CD8-positive, alpha-beta memory T cell (primary cell): ENCODE measurements at regions not wholly inside any gene's neighbourhood (a gene's known extent, or its start where the extent isn't known, plus 50 kb on each side); places are given as distances from the start of the nearest gene placed in this dataset.
"Not testable (repeated sequence)": the region's sequence is repeated elsewhere in the genome, so short reads cannot be mapped to it uniquely, and the experiment has no call there.

Source experiments
- CTCF ChIA-PET: fragments of 350-600 bp; sonication (Branson Sonifier 250); formaldehyde crosslinking; loops from one replicate; lab custom pipeline; 2021; ENCODE audit warnings: antibody characterized with exemption; lab: Charles Lee
- POLR2A ChIA-PET: fragments of 350-600 bp; sonication (Branson Sonifier 250); formaldehyde crosslinking; loops from one replicate; lab custom pipeline; 2021; ENCODE audit warnings: antibody characterized with exemption; lab: Charles Lee
- DNase-seq, 5 donors: peaks; one replicate each; pipeline versions ENCODE4 v3.0.0 to v3.0.0-alpha.2; 2020 to 2022; ENCODE audit warnings: mixed read lengths in 1 of 5
- H3K27ac ChIP-seq: one replicate; pipeline ENCODE4 v1.7.0; 2013; ENCODE audit warnings: low read depth, mild to moderate bottlenecking, low read length, moderate library complexity
- H3K27me3 ChIP-seq: 2 replicates; pipeline ENCODE4 v1.7.0; 2013; ENCODE audit warnings: low read length, mild to moderate bottlenecking; ENCODE audit not compliant: insufficient read depth, poor library complexity, severe bottlenecking
- H3K36me3 ChIP-seq: 2 replicates; pipeline ENCODE4 v1.7.0; 2013; ENCODE audit warnings: mild to moderate bottlenecking, low read length, moderate library complexity; ENCODE audit not compliant: insufficient read depth
- H3K4me1 ChIP-seq: 2 replicates; pipeline ENCODE4 v1.7.0; 2013; ENCODE audit warnings: mild to moderate bottlenecking, low read length, moderate library complexity; ENCODE audit not compliant: insufficient read depth
- H3K4me3 ChIP-seq: 2 replicates; pipeline ENCODE4 v1.7.0; 2013; ENCODE audit warnings: mild to moderate bottlenecking, low read length
- H3K9me3 ChIP-seq: 2 replicates; pipeline ENCODE4 v1.7.0; 2013; ENCODE audit warnings: mild to moderate bottlenecking, low read length
- H3K27ac Mint-ChIP-seq, 8 donors: one replicate each; pipeline ENCODE4 v1.8.0; 2020 to 2021; ENCODE audit warnings: mixed read lengths in 8 of 8, mild to moderate bottlenecking in 6 of 8, inconsistent platforms in 3 of 8, moderate library complexity in 3 of 8
- H3K27me3 Mint-ChIP-seq, 2 donors: one replicate each; pipeline ENCODE4 v1.8.0; 2020 to 2021; ENCODE audit warnings: mixed read lengths in 2 of 2, mild to moderate bottlenecking in 1 of 2, moderate library complexity in 1 of 2
- H3K36me3 Mint-ChIP-seq, 3 donors: one replicate each; pipeline ENCODE4 v1.8.0; 2020 to 2021; ENCODE audit warnings: mixed read lengths in 3 of 3, inconsistent platforms in 1 of 3, mild to moderate bottlenecking in 1 of 3
- H3K4me1 Mint-ChIP-seq, 3 donors: one replicate each; pipeline ENCODE4 v1.8.0; 2020 to 2021; ENCODE audit warnings: mixed read lengths in 3 of 3, inconsistent platforms in 1 of 3, mild to moderate bottlenecking in 1 of 3
- H3K4me3 Mint-ChIP-seq, 7 donors: one replicate each; pipeline ENCODE4 v1.8.0; 2020 to 2021; ENCODE audit warnings: mixed read lengths in 7 of 7, mild to moderate bottlenecking in 6 of 7, moderate library complexity in 4 of 7, inconsistent platforms in 2 of 7
- H3K9me3 Mint-ChIP-seq, 5 donors: one replicate each; pipeline ENCODE4 v1.8.0; 2020 to 2022; ENCODE audit warnings: mixed read lengths in 5 of 5, mild to moderate bottlenecking in 3 of 5, moderate library complexity in 2 of 5, inconsistent platforms in 1 of 5

GRCh38 chr2:20499387-20499786 lies 52.5 kb downstream of the RHOB start:
- H3K27ac Mint-ChIP-seq, result no peak overlapping the region
- POLR2A ChIA-PET, result no interaction called here
- no peak overlapping the region for H3K4me3 Mint-ChIP-seq
- Histone ChIP-seq H3K9me3 (no peaks in the 10 kb centered on the region), H3K4me1 (no peaks in the 10 kb centered on the region), H3K27ac (no peak overlapping the region), H3K27me3 (no peaks in the 10 kb centered on the region), H3K4me3 (no peak overlapping the region), H3K36me3 (no peaks in the 10 kb centered on the region)
- no peaks in the 10 kb centered on the region for H3K36me3 Mint-ChIP-seq
- CTCF ChIA-PET, result interaction anchor here (0.8 kb wide), 1 partner anchor 28 kb away, joined by 3 read pairs; no protein-coding TSS in a partner anchor
- peaks cover 6 to 9% of the 10 kb centered on the region in 2 donors for H3K27me3 Mint-ChIP-seq
- no peaks in the 10 kb centered on the region for H3K4me1 Mint-ChIP-seq
- no peaks in the 10 kb centered on the region for H3K9me3 Mint-ChIP-seq
- DNase-seq, result no peak

GRCh38 chr2:20501974-20502373 lies 55.1 kb downstream of the RHOB start:
- CTCF ChIA-PET, result no interaction called here
- H3K9me3 Mint-ChIP-seq, result no peaks in the 10 kb centered on the region
- H3K9me3 ChIP-seq, result no peaks in the 10 kb centered on the region
- no peaks in the 10 kb centered on the region for H3K36me3 ChIP-seq
- H3K27me3 ChIP-seq, result no peaks in the 10 kb centered on the region
- H3K4me1 Mint-ChIP-seq, result no peaks in the 10 kb centered on the region
- H3K36me3 Mint-ChIP-seq, result no peaks in the 10 kb centered on the region
- no peaks in the 10 kb centered on the region for H3K4me1 ChIP-seq
- no peak overlapping the region for H3K27ac Mint-ChIP-seq
- no peak for DNase-seq
- H3K27ac ChIP-seq, result no peak overlapping the region
- POLR2A ChIA-PET, result no interaction called here
- H3K4me3 Mint-ChIP-seq, result no peak overlapping the region
- H3K4me3 ChIP-seq, result no peak overlapping the region
- peaks cover 6 to 14% of the 10 kb centered on the region in 2 donors for H3K27me3 Mint-ChIP-seq

GRCh38 chr2:20502496-20502895 lies 55.6 kb downstream of the RHOB start:
- H3K4me3 Mint-ChIP-seq, H3K9me3 Mint-ChIP-seq, H3K4me1 ChIP-seq, H3K27ac Mint-ChIP-seq, H3K4me3 ChIP-seq, H3K36me3 ChIP-seq, H3K36me3 Mint-ChIP-seq, H3K9me3 ChIP-seq, CTCF ChIA-PET, H3K27ac ChIP-seq, H3K27me3 ChIP-seq, POLR2A ChIA-PET, H3K4me1 Mint-ChIP-seq, DNase-seq: not testable (repeated sequence)
- peaks cover 6 to 14% of the 10 kb centered on the region in 2 donors for H3K27me3 Mint-ChIP-seq

- CTCF ChIA-PET, result no interaction called here
Measured at GRCh38 chr2:20504174-20504573, 57.3 kb downstream of the RHOB start.

GRCh38 chr2:20506201-20506685 lies 59.4 kb downstream of the RHOB start:
- Mint-ChIP-seq H3K9me3 (no peaks in the 10 kb centered on the region), H3K36me3 (no peaks in the 10 kb centered on the region), H3K4me1 (no peaks in the 10 kb centered on the region), H3K4me3 (no peak overlapping the region), H3K27me3 (peaks cover 1 to 4% of the 10 kb centered on the region in 2 donors), H3K27ac (no peak overlapping the region)
- Histone ChIP-seq H3K4me1 (no peaks in the 10 kb centered on the region), H3K27ac (no peak overlapping the region), H3K9me3 (no peaks in the 10 kb centered on the region), H3K4me3 (no peak overlapping the region), H3K27me3 (no peaks in the 10 kb centered on the region), H3K36me3 (no peaks in the 10 kb centered on the region)
- CTCF ChIA-PET, result no interaction called here
- DNase-seq, result no peak
- POLR2A ChIA-PET, result no interaction called here

More at GRCh38 chr2:20504174-20504573, 57.3 kb downstream of the RHOB start:
- H3K9me3 Mint-ChIP-seq, result no peaks in the 10 kb centered on the region
- no peak overlapping the region for H3K4me3 Mint-ChIP-seq
- H3K9me3 ChIP-seq, result no peaks in the 10 kb centered on the region
- no peaks in the 10 kb centered on the region for H3K4me1 Mint-ChIP-seq
- no peaks in the 10 kb centered on the region for H3K36me3 ChIP-seq
- H3K27ac Mint-ChIP-seq, result no peak overlapping the region
- no peaks in the 10 kb centered on the region for H3K27me3 ChIP-seq
- H3K4me3 ChIP-seq, result no peak overlapping the region
- no peaks in the 10 kb centered on the region for H3K36me3 Mint-ChIP-seq
- H3K27me3 Mint-ChIP-seq, result peaks cover 5 to 12% of the 10 kb centered on the region in 2 donors
- POLR2A ChIA-PET, result no interaction called here
- no peak for DNase-seq
- H3K4me1 ChIP-seq, result no peaks in the 10 kb centered on the region
- H3K27ac ChIP-seq, result no peak overlapping the region

GRCh38 chr2:20507166-20507692 lies 60.4 kb downstream of the RHOB start:
- H3K36me3 Mint-ChIP-seq, result no peaks in the 10 kb centered on the region
- no peaks in the 10 kb centered on the region for H3K4me1 Mint-ChIP-seq
- peaks cover 3 to 4% of the 10 kb centered on the region in 2 donors for H3K27me3 Mint-ChIP-seq
- no peaks in the 10 kb centered on the region for H3K9me3 ChIP-seq
- CTCF ChIA-PET, result no interaction called here
- H3K27ac ChIP-seq, result no peak overlapping the region
- no peaks in the 10 kb centered on the region for H3K27me3 ChIP-seq
- POLR2A ChIA-PET, result no interaction called here
- peak overlapping the region in 1 of 8 donors; percentile 25 for H3K27ac Mint-ChIP-seq
- no peaks in the 10 kb centered on the region for H3K9me3 Mint-ChIP-seq
- H3K4me3 Mint-ChIP-seq, result no peak overlapping the region
- no peaks in the 10 kb centered on the region for H3K36me3 ChIP-seq
- DNase-seq, result no peak
- H3K4me1 ChIP-seq, result no peaks in the 10 kb centered on the region
- no peak overlapping the region for H3K4me3 ChIP-seq

- H3K4me1 Mint-ChIP-seq, result no peaks in the 10 kb centered on the region
- no peaks in the 10 kb centered on the region for H3K36me3 Mint-ChIP-seq
- Histone ChIP-seq H3K4me3 (no peak overlapping the region), H3K4me1 (no peaks in the 10 kb centered on the region), H3K9me3 (no peaks in the 10 kb centered on the region), H3K36me3 (no peaks in the 10 kb centered on the region), H3K27me3 (no peaks in the 10 kb centered on the region), H3K27ac (no peak overlapping the region)
- H3K27me3 Mint-ChIP-seq, result peaks cover 3 to 4% of the 10 kb centered on the region in 2 donors
- no peaks in the 10 kb centered on the region for H3K9me3 Mint-ChIP-seq
- no peak for DNase-seq
- ChIA-PET CTCF (no interaction called here), POLR2A (no interaction called here)
- H3K4me3 Mint-ChIP-seq, result no peak overlapping the region
- H3K27ac Mint-ChIP-seq, result no peak overlapping the region
Measured at GRCh38 chr2:20507711-20508110, 60.8 kb downstream of the RHOB start.

GRCh38 chr2:20509301-20509769 lies 62.5 kb downstream of the RHOB start:
- H3K36me3 Mint-ChIP-seq, result no peaks in the 10 kb centered on the region
- POLR2A ChIA-PET, result no interaction called here
- Histone ChIP-seq H3K4me3 (no peak overlapping the region), H3K27me3 (no peaks in the 10 kb centered on the region), H3K9me3 (no peaks in the 10 kb centered on the region), H3K27ac (no peak overlapping the region), H3K36me3 (no peaks in the 10 kb centered on the region), H3K4me1 (no peaks in the 10 kb centered on the region)
- DNase-seq, result no peak
- CTCF ChIA-PET, result no interaction called here
- H3K27ac Mint-ChIP-seq, result peak overlapping the region in 1 of 8 donors; percentile 76
- peaks cover 3 to 15% of the 10 kb centered on the region in 2 donors for H3K27me3 Mint-ChIP-seq
- H3K4me3 Mint-ChIP-seq, result no peak overlapping the region
- no peaks in the 10 kb centered on the region for H3K9me3 Mint-ChIP-seq
- H3K4me1 Mint-ChIP-seq, result no peaks in the 10 kb centered on the region
